Suprapubic skin (tissue), 4 donors: ENCODE measurements at regions not wholly inside any gene's neighbourhood (a gene's known extent, or its start where the extent isn't known, plus 50 kb on each side); places are given as distances from the start of the nearest gene placed in this dataset.

Experiments used
- EP300 ChIP-seq: sonication (generic); formaldehyde crosslinking; IDR thresholded peaks from one replicate; pipeline ENCODE4 v1.6.1; 2017; ENCODE audit warnings: antibody characterized with exemption
- POLR2A ChIP-seq, 2 donors: fragments of 450-650 bp; IDR thresholded peaks; one replicate each; pipeline ENCODE4 v1.6.1; 2017; ENCODE audit warnings: antibody characterized with exemption in 2 of 2, mild to moderate bottlenecking in 2 of 2, moderate library complexity in 2 of 2
- POLR2AphosphoS5 ChIP-seq, 3 donors: sonication (generic); formaldehyde crosslinking; IDR thresholded peaks; one replicate each; pipeline ENCODE4 v1.6.1; 2017; ENCODE audit warnings: antibody characterized with exemption in 3 of 3
- TF ChIP-seq, protein P1 (sequence below), 2 donors: fragments of 200-600 bp in 1 of 2; fragments of 450-650 bp in 1 of 2; sonication (generic) in 1 of 2; IDR thresholded peaks; one replicate each; pipeline ENCODE4 v1.5.1; 2016 to 2019; ENCODE audit warnings: antibody characterized with exemption in 2 of 2, mild to moderate bottlenecking in 1 of 2, moderate library complexity in 1 of 2

DNA sequence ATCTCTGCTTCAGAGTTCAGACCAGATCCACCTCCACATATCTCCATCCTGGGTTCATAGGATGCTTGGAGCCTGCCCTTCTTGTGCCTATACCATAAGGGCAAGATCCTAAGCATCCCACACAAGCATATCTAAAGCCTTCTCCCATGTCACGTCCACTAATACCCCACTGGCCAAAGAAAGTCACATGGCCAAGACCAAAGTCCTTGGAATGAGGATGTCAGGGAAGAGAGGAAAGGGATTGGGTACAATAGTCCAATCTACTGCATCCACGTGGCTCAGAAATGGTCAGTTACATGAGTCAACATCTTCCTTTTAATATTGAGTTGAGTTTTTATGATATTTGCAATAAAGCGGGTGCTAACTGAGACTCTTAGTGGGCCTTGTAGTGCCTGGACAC, 515.9 kb upstream of the SULF2 start:
- TF ChIP-seq, protein P1, sequence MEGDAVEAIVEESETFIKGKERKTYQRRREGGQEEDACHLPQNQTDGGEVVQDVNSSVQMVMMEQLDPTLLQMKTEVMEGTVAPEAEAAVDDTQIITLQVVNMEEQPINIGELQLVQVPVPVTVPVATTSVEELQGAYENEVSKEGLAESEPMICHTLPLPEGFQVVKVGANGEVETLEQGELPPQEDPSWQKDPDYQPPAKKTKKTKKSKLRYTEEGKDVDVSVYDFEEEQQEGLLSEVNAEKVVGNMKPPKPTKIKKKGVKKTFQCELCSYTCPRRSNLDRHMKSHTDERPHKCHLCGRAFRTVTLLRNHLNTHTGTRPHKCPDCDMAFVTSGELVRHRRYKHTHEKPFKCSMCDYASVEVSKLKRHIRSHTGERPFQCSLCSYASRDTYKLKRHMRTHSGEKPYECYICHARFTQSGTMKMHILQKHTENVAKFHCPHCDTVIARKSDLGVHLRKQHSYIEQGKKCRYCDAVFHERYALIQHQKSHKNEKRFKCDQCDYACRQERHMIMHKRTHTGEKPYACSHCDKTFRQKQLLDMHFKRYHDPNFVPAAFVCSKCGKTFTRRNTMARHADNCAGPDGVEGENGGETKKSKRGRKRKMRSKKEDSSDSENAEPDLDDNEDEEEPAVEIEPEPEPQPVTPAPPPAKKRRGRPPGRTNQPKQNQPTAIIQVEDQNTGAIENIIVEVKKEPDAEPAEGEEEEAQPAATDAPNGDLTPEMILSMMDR (IDR thresholded peaks at IDR 0.05), result no peak
- TF ChIP-seq POLR2A (IDR thresholded peaks at IDR 0.05), result no peak
- TF ChIP-seq EP300, result no peak
- no peak for TF ChIP-seq POLR2AphosphoS5 (IDR thresholded peaks at IDR 0.05)
